ENCODE measurements at regions not wholly inside any gene's neighbourhood (a gene's known extent, or its start where the extent isn't known, plus 50 kb on each side); places are given as distances from the start of the nearest gene placed in this dataset.

GRCh38 chr16:5885521-5885920 is 787.9 kb upstream of the EEF2KMT start:
- no peak for FAIRE-seq
- no peak for TF ChIP-seq CTCF (IDR thresholded peaks at IDR 0.05; ENCODE audit: insufficient read depth, missing control alignments)

GRCh38 chr16:5884996-5885395 is 787.4 kb upstream of the EEF2KMT start:
- FAIRE-seq (no peak), DNase-seq (ENCODE audit: insufficient read length, low spot score) (no peak)
- no peak for TF ChIP-seq CTCF (IDR thresholded peaks at IDR 0.05; ENCODE audit: insufficient read depth, missing control alignments)

More at GRCh38 chr16:5885521-5885920, 787.9 kb upstream of the EEF2KMT start:
- no peak for DNase-seq (ENCODE audit: insufficient read length, low spot score)

- FAIRE-seq: no peak
- no peak for DNase-seq (ENCODE audit: insufficient read length, low spot score)
- no peak for TF ChIP-seq CTCF (IDR thresholded peaks at IDR 0.05; ENCODE audit: insufficient read depth, missing control alignments)
Measured at GRCh38 chr16:5884339-5884738, 786.7 kb upstream of the EEF2KMT start.

- no peak for TF ChIP-seq CTCF (IDR thresholded peaks at IDR 0.05; ENCODE audit: insufficient read depth, missing control alignments)
- DNase-seq (ENCODE audit: insufficient read length, low spot score): no peak
- FAIRE-seq: no peak
Measured at GRCh38 chr16:5882087-5882640, 784.6 kb upstream of the EEF2KMT start.

- FAIRE-seq (no peak), DNase-seq (ENCODE audit: insufficient read length, low spot score) (no peak)
- no peak for TF ChIP-seq CTCF (IDR thresholded peaks at IDR 0.05; ENCODE audit: insufficient read depth, missing control alignments)
Measured at GRCh38 chr16:5875416-5875815, 777.8 kb upstream of the EEF2KMT start.

- FAIRE-seq: no peak
- DNase-seq (ENCODE audit: insufficient read length, low spot score): no peak
- TF ChIP-seq CTCF (IDR thresholded peaks at IDR 0.05; ENCODE audit: insufficient read depth, missing control alignments): no peak
Measured at GRCh38 chr16:5874899-5875298, 777.3 kb upstream of the EEF2KMT start.

- TF ChIP-seq CTCF (IDR thresholded peaks at IDR 0.05; ENCODE audit: insufficient read depth, missing control alignments): no peak
- FAIRE-seq (no peak), DNase-seq (ENCODE audit: insufficient read length, low spot score) (no peak)
Measured at GRCh38 chr16:5873221-5873620, 775.6 kb upstream of the EEF2KMT start.
